ENCODE measurements at regions not wholly inside any gene's neighbourhood (a gene's known extent, or its start where the extent isn't known, plus 50 kb on each side); places are given as distances from the start of the nearest gene placed in this dataset.

DNA sequence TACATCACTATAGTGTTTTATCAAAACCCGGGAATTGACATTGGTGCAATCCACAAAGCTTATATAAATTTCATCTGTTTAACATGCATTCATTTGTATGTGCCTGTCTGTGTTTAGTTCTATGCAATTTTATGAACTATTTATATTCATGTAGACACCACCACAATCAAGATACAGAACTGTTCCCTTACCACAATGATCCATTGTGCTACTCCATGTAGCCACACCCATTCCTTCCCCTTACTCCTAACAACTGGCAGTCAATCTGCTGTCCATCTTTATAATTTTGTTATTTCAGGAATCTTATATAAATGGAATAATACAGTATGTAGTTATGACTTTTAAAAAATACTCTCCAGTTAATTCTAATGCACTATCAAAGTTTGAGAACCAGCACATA lies 389.5 kb downstream of the HTR1A start:
- TF ChIP-seq, protein P1, sequence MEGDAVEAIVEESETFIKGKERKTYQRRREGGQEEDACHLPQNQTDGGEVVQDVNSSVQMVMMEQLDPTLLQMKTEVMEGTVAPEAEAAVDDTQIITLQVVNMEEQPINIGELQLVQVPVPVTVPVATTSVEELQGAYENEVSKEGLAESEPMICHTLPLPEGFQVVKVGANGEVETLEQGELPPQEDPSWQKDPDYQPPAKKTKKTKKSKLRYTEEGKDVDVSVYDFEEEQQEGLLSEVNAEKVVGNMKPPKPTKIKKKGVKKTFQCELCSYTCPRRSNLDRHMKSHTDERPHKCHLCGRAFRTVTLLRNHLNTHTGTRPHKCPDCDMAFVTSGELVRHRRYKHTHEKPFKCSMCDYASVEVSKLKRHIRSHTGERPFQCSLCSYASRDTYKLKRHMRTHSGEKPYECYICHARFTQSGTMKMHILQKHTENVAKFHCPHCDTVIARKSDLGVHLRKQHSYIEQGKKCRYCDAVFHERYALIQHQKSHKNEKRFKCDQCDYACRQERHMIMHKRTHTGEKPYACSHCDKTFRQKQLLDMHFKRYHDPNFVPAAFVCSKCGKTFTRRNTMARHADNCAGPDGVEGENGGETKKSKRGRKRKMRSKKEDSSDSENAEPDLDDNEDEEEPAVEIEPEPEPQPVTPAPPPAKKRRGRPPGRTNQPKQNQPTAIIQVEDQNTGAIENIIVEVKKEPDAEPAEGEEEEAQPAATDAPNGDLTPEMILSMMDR (IDR thresholded peaks at IDR 0.05), result no peak
- no peak for TF ChIP-seq ZFX (IDR thresholded peaks at IDR 0.05; ENCODE audit: borderline replicate concordance)

Measured in 22Rv1 (cell line).